ENCODE measurements at regions not wholly inside any gene's neighbourhood (a gene's known extent, or its start where the extent isn't known, plus 50 kb on each side); places are given as distances from the start of the nearest gene placed in this dataset.

- FAIRE-seq (no peak), DNase-seq (ENCODE audit: low spot score) (no peak)
These were observed 455.6 kb upstream of the RARB start for GRCh38 chr3:24972491-24972890.

- DNase-seq (ENCODE audit: low spot score) = no peak
- no peak for FAIRE-seq
These were observed 446.8 kb upstream of the RARB start for GRCh38 chr3:24981309-24981708.

DNA sequence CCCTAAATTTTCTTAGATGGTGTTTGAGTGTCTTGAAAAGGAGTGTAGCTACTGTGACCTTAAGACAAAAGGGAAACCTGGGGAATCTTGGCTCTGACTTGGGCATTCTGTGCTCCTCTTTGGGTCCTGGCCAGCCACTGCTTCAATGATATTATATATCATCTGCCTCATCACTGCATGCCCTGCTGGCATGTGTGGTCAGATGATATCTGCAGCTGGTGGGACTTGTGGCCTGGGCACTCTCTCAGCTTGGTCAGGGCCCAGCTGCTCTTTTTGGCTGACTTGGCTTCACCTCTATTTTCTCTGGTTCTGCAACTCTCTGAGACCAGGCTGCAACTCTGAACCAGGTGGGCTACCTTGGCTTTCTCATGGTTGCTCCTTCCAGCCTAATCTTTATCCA, 446.1 kb upstream of the RARB start:
- FAIRE-seq = no peak
- DNase-seq (ENCODE audit: low spot score) = no peak

GRCh38 chr3:24985668-24986067, 442.4 kb upstream of the RARB start:
- FAIRE-seq (no peak), DNase-seq (ENCODE audit: low spot score) (no peak)

GRCh38 chr3:24986612-24987011, 441.5 kb upstream of the RARB start:
- DNase-seq (ENCODE audit: low spot score) = no peak
- FAIRE-seq = no peak

DNA sequence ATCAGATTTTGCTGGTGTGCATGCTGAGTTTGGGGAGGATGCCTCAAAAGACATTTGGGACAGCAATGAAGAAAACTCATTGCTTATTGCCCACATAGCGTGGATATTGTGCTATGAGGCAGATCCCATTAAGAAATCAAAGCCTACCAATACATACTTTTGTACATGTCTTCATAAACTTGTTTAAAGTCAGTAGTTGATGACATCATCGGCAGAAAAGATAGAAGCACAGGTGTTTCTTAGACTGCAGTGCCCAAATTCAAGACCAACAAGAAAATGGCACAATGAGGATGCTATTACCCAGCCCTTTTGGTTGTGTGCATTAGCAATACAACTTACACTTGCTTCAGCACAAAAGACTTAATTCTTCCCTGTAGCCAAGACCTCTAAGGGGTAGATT, 428.7 kb upstream of the RARB start:
- no peak for FAIRE-seq
- no peak for DNase-seq (ENCODE audit: low spot score)

GRCh38 chr3:25000971-25001591, 427.0 kb upstream of the RARB start:
- FAIRE-seq = no peak
- DNase-seq (ENCODE audit: low spot score) = no peak

GRCh38 chr3:25002052-25002451, 426.0 kb upstream of the RARB start:
- DNase-seq (ENCODE audit: low spot score) (no peak), FAIRE-seq (no peak)

DNA sequence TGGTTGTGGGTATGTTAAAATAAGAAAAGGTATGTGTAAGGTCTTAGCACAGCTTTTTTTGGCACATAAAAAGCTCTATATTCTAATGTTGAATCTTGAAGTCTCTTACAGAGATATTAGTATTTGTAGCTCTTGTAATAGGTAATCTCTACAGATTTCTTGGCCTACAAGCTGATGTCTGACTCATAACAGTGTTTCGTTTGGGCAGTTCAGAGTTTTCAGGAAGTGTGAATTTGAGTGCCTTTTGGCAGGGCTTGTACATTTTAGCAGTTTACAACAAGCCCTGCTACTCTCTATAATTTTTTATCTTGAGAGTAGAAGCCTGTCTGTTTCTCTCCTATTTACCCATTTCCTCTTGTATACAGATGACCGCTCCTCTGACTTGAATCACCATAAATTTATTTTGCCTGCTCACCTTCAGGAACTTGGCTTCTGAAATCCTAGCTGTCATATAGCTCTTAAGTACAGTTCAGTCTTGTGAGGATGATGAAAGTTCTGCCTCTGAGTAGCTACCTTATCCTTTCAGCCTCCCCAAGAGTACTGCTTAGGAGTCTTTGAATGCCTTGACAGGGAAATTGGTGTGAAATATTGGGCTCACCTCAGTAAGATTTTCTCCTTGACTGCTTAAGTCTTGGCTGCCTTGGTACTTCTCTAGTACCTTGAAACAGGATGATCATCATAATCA, 419.9 kb upstream of the RARB start:
- FAIRE-seq = no peak
- DNase-seq (ENCODE audit: low spot score) = no peak

DNA sequence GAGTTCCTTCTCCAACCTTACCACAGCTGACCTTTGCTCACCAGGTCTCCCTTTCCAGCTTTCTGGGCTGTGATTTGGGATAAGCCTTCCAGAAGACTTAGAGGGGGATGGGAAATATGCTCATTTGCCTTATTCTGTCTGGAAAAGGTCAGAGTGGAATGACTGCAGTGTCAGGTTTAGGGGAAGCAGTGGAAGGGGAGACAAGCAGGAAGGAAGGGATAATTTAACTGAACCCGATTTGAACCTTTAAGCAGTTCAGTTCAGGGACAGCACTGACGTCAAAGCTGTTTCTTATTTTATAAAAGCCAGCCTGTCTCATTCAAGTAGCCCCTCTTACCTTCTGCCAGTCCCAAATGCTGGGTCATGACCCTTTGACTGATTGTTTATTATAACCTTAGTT, 418.4 kb upstream of the RARB start:
- no peak for FAIRE-seq

GRCh38 chr3:25015599-25015998, 412.5 kb upstream of the RARB start:
- DNase-seq (ENCODE audit: low spot score) (no peak), FAIRE-seq (no peak)

More for the DNA sequence above, 418.4 kb upstream of the RARB start:
- no peak for DNase-seq (ENCODE audit: low spot score)

DNA sequence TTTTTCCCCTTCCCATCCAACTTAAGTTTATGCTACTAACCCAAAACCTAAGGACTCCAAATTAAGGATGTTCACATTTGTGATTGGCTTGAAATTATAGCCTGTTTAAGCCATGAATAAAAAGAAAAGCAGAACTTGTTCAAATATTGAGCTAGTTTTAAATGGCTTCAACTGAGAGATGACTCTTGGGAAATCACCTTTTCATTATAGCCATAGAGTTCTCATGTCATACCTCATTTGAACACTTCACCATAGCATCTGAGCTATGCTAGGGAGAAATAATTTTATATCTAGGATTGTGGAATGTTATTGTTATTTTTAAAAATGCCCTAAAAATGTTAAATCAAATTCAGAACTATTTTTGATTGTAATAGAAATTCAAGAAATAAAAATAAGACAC, 409.2 kb upstream of the RARB start:
- no peak for FAIRE-seq

GRCh38 chr3:25019506-25019905, 408.6 kb upstream of the RARB start:
- DNase-seq (ENCODE audit: low spot score) (no peak), FAIRE-seq (no peak)

More for the DNA sequence above, 409.2 kb upstream of the RARB start:
- DNase-seq (ENCODE audit: low spot score) = no peak

GRCh38 chr3:25021816-25022215, 406.2 kb upstream of the RARB start:
- DNase-seq (ENCODE audit: low spot score) = no peak
- no peak for FAIRE-seq

DNA sequence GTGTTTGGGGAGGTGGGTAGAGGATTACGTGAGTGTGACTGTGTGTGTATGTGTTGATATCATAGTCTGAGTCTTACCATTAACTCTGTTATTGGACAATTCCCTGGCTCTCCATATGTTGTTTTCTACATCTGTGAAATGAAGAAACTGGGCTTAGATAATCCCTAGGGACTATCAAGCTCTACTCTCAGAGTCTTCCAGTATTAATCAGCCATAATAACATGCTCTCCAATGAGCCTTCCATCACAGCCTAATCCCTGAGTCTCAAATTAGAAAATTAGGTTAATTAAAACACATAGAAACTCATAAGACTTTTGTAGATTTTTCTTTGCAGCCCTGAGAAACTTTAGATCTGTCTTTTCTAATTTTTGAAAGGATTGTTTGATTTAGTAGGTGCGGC, 404.2 kb upstream of the RARB start:
- no peak for FAIRE-seq
- DNase-seq (ENCODE audit: low spot score) = no peak

DNA sequence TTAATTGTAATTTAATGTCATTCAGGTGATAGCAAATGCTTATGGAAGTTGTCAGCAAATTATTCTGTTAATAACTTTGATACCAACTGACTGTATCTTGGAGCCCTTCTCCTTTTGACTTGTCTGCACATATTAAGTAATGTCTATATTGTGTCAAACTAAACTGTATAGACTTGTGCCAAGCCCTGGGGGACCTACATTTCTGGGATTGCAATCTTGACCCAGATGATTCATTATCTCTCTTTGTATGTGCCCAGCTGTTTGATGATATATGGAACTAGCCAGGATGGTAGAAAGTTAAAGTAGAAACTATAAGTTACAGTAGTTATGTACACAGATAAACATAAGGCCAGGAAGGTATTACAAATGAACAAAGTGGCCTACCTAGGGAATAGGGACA, 402.8 kb upstream of the RARB start:
- DNase-seq (ENCODE audit: low spot score) (no peak), FAIRE-seq (no peak)

GRCh38 chr3:25027650-25028049, 400.4 kb upstream of the RARB start:
- DNase-seq (ENCODE audit: low spot score) (no peak), FAIRE-seq (no peak)

GRCh38 chr3:25029820-25030219, 398.2 kb upstream of the RARB start:
- no peak for FAIRE-seq
- DNase-seq (ENCODE audit: low spot score) = no peak

DNA sequence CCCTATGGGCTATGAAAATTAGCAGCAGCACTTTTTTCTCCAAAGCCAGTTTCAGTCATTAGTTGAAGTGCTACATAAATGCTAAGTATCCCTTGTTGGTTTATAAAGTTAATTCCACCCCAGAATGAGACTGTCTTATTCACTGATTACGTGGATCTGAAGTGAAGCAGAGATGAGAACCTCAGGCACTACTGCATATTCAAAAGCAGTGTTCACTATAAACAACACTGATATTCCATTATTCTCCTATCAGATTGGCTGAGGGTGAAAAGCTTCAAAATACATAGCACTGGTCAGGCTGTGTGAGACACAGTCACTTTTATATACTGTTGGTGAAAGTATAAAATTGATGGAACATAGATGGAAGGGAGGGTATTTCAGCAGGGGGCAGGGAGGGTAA, 395.7 kb upstream of the RARB start:
- FAIRE-seq (no peak), DNase-seq (ENCODE audit: low spot score) (no peak)

DNA sequence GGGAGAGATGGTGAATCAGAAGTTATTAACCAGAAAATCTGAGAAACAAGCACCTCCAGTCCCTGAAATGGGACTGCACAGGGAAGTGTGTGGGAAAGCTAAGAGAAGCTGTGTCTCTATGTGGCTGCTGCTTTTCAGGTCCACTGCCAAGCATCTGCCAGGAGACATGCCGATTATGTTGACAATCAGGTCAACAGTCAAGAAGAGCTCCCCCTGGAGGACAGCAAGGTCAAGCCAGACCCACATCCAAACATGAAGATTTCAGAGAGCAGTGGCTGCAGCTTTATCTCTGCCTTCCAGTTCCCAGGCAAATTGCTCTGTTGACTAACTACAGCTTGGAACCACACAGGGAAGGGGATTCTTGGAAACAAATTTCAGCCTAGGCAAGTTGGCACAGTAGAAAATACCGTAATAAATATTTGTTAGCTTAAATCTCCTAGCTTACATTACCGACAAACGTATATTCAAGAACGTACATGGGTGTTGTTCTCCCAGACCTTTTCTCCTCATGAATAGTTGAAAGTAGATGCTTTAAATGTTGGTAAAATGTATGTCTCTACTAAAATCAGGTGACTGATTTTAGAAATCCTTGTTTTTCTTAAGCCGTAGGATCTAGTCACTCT, 394.5 kb upstream of the RARB start:
- DNase-seq (ENCODE audit: low spot score) (peak; percentile 43), FAIRE-seq (no peak)

DNA sequence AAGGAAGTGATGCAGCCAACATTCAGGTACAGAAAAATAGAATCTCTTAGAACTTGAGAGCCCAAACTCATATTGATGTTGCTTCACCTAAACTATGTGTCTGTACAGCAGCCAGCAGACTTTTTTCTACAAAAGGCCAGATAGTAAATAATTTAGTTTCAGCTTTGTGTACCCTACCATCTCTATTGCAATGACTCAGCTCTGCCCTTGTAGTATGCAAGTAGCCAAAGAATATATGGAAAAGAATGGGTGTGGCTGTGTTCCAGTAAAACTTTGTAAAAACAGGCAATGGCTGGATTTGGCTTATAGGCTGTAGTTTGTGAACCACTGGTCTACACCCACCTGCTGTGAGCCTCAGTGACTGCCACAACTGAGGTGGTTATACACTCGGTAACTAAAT, 392.5 kb upstream of the RARB start:
- FAIRE-seq = no peak

GRCh38 chr3:25036633-25037032, 391.4 kb upstream of the RARB start:
- DNase-seq (ENCODE audit: low spot score) (no peak), FAIRE-seq (no peak)

More for the DNA sequence above, 392.5 kb upstream of the RARB start:
- DNase-seq (ENCODE audit: low spot score) = no peak

- FAIRE-seq (no peak), DNase-seq (ENCODE audit: low spot score) (no peak)
These were observed 391.0 kb upstream of the RARB start for GRCh38 chr3:25037049-25037547.

Measured in urothelium cell line (cell line).